MCF 10A (cell line): ENCODE measurements at regions not wholly inside any gene's neighbourhood (a gene's known extent, or its start where the extent isn't known, plus 50 kb on each side); places are given as distances from the start of the nearest gene placed in this dataset.
"Not testable (repeated sequence)": the region's sequence is repeated elsewhere in the genome, so short reads cannot be mapped to it uniquely, and the experiment has no call there.

ENCODE experiments used
- BruUV-seq: library from RNA; stranded (reverse); fragments of 400-500 nt; replicated peaks from 2 replicates; lab custom pipeline; 2021; lab: Mats Ljungman, UMichigan
- CTCF ChIA-PET: fragments of 300-600 bp; sonication (Branson Sonifier 250); formaldehyde crosslinking; extraction: SDS; loops from one replicate; lab custom pipeline; 2021; ENCODE audit warnings: antibody characterized with exemption, inconsistent platforms; lab: Yijun Ruan, JAX
- POLR2A ChIA-PET: fragments of 300-600, 350-650 bp; sonication (Branson Sonifier 250); formaldehyde crosslinking; extraction: SDS; loops from one replicate; lab custom pipeline; 2020; ENCODE audit warnings: antibody characterized with exemption, inconsistent platforms; lab: Yijun Ruan, JAX
- DNase-seq: peaks from one replicate; pipeline ENCODE4 v3.0.0-alpha.2; 2018; ENCODE audit not compliant: unreplicated experiment
- H3K27ac Mint-ChIP-seq: one replicate; pipeline ENCODE4 v1.8.0; 2022; ENCODE audit warnings: mild to moderate bottlenecking, low read depth, mixed read lengths; ENCODE audit not compliant: unreplicated experiment
- H3K27me3 Mint-ChIP-seq: one replicate; pipeline ENCODE4 v1.8.0; 2022; ENCODE audit warnings: mixed read lengths; ENCODE audit not compliant: insufficient read depth, unreplicated experiment
- H3K36me3 Mint-ChIP-seq: one replicate; pipeline ENCODE4 v1.8.0; 2022; ENCODE audit warnings: mild to moderate bottlenecking, moderate library complexity, mixed read lengths; ENCODE audit not compliant: insufficient read depth, unreplicated experiment
- H3K4me1 Mint-ChIP-seq: one replicate; pipeline ENCODE4 v1.8.0; 2022; ENCODE audit warnings: mixed read lengths; ENCODE audit not compliant: insufficient read depth, unreplicated experiment
- H3K4me3 Mint-ChIP-seq: one replicate; pipeline ENCODE4 v1.8.0; 2022; ENCODE audit warnings: mild to moderate bottlenecking, moderate library complexity, mixed read lengths; ENCODE audit not compliant: unreplicated experiment
- H3K9me3 Mint-ChIP-seq: one replicate; pipeline ENCODE4 v1.8.0; 2022; ENCODE audit warnings: mixed read lengths; ENCODE audit not compliant: unreplicated experiment
- intact Hi-C: fragments of 100-400 bp; cut with micrococcal nuclease; formaldehyde crosslinking; loops from 2 replicates; pipeline ENCODE4 v1.14.1; 2022
- TF ChIP-seq, protein P1 (sequence below): fragments of 200-600 bp; IDR thresholded peaks from one replicate; pipeline ENCODE4 v1.8.0; 2022; ENCODE audit warnings: antibody characterized with exemption, mild to moderate bottlenecking; ENCODE audit not compliant: unreplicated experiment

- ChIA-PET CTCF (no interaction called here), POLR2A (no interaction called here)
- Mint-ChIP-seq H3K27me3 (no peaks in the 10 kb centered on the region), H3K4me1 (no peaks in the 10 kb centered on the region), H3K27ac (no peak overlapping the region), H3K4me3 (no peak overlapping the region), H3K36me3 (no peaks in the 10 kb centered on the region), H3K9me3 (no peaks in the 10 kb centered on the region)
- no peak for DNase-seq
- BruUV-seq, result no TSS peak
- intact Hi-C loops, result no loop called here
- TF ChIP-seq, protein P1, sequence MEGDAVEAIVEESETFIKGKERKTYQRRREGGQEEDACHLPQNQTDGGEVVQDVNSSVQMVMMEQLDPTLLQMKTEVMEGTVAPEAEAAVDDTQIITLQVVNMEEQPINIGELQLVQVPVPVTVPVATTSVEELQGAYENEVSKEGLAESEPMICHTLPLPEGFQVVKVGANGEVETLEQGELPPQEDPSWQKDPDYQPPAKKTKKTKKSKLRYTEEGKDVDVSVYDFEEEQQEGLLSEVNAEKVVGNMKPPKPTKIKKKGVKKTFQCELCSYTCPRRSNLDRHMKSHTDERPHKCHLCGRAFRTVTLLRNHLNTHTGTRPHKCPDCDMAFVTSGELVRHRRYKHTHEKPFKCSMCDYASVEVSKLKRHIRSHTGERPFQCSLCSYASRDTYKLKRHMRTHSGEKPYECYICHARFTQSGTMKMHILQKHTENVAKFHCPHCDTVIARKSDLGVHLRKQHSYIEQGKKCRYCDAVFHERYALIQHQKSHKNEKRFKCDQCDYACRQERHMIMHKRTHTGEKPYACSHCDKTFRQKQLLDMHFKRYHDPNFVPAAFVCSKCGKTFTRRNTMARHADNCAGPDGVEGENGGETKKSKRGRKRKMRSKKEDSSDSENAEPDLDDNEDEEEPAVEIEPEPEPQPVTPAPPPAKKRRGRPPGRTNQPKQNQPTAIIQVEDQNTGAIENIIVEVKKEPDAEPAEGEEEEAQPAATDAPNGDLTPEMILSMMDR, result no peak
Observed at GRCh38 chr13:22939157-22939556, 241.6 kb upstream of the SGCG start.

- no TSS peak for BruUV-seq
- CTCF ChIA-PET, result no interaction called here
- TF ChIP-seq, protein P1, result no peak
- Mint-ChIP-seq H3K27ac (no peak overlapping the region), H3K27me3 (no peaks in the 10 kb centered on the region), H3K4me3 (no peak overlapping the region), H3K36me3 (no peaks in the 10 kb centered on the region), H3K4me1 (no peaks in the 10 kb centered on the region), H3K9me3 (no peaks in the 10 kb centered on the region)
- intact Hi-C loops, result no loop called here
- POLR2A ChIA-PET, result interaction anchor here (0.7 kb wide), 1 partner anchor 152 kb away, joined by 3 read pairs; no protein-coding TSS in a partner anchor
- DNase-seq, result no peak
Observed at GRCh38 chr13:22940090-22940710, 240.6 kb upstream of the SGCG start.

GRCh38 chr13:22940736-22941135 lies 240.0 kb upstream of the SGCG start:
- Mint-ChIP-seq H3K4me1 (no peaks in the 10 kb centered on the region), H3K9me3 (no peaks in the 10 kb centered on the region), H3K27ac (no peak overlapping the region), H3K27me3 (no peaks in the 10 kb centered on the region), H3K4me3 (no peak overlapping the region), H3K36me3 (no peaks in the 10 kb centered on the region)
- TF ChIP-seq, protein P1, result no peak
- no TSS peak for BruUV-seq
- POLR2A ChIA-PET, result interaction anchor here (0.7 kb wide), 1 partner anchor 153 kb away, joined by 3 read pairs; no protein-coding TSS in a partner anchor
- CTCF ChIA-PET, result no interaction called here
- intact Hi-C loops, result no loop called here
- no peak for DNase-seq

DNA sequence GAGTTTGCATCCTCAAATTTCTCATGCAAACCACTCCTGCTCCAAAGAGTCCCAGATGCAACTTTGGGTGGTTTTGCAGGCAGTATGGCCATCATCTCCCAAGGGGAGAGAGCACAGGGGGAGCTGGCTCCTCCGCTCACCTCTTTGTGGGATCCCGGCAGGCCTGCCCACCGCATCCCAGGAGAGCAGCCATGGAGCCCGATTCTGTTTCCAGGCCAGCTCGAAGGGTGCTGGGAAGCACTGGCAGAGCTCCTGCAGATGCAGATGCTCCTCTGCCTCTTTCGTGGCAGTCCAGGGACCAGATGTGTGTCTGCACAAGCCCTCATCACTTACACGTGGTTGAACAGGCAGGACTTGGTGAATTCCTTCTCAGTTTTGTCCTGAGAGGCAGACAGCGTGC lies 239.3 kb upstream of the SGCG start:
- not testable (repeated sequence) for H3K4me1 Mint-ChIP-seq, H3K4me3 Mint-ChIP-seq, BruUV-seq

GRCh38 chr13:22942831-22943230 lies 237.9 kb upstream of the SGCG start:
- CTCF ChIA-PET, POLR2A ChIA-PET, H3K4me3 Mint-ChIP-seq: not testable (repeated sequence)

More for the DNA sequence above, 239.3 kb upstream of the SGCG start:
- intact Hi-C loops, H3K9me3 Mint-ChIP-seq, H3K27me3 Mint-ChIP-seq, H3K36me3 Mint-ChIP-seq, POLR2A ChIA-PET, DNase-seq, H3K27ac Mint-ChIP-seq, CTCF ChIA-PET: not testable (repeated sequence)

More at GRCh38 chr13:22942831-22943230, 237.9 kb upstream of the SGCG start:
- DNase-seq, H3K27ac Mint-ChIP-seq, BruUV-seq, H3K9me3 Mint-ChIP-seq, intact Hi-C loops, H3K27me3 Mint-ChIP-seq, H3K36me3 Mint-ChIP-seq, H3K4me1 Mint-ChIP-seq: not testable (repeated sequence)
